ENCODE measurements at regions not wholly inside any gene's neighbourhood (a gene's known extent, or its start where the extent isn't known, plus 50 kb on each side); places are given as distances from the start of the nearest gene placed in this dataset.

- DNase-seq: no peak
Observed at GRCh38 chr2:221255862-221256261, 316.2 kb downstream of the EPHA4 start.

- DNase-seq: no peak
Observed at GRCh38 chr2:221258464-221258863, 313.6 kb downstream of the EPHA4 start.

- DNase-seq: no peak
Observed at GRCh38 chr2:221262651-221263050, 309.5 kb downstream of the EPHA4 start.

- no peak for DNase-seq
Observed at GRCh38 chr2:221263573-221263972, 308.5 kb downstream of the EPHA4 start.

- DNase-seq: no peak
Observed at GRCh38 chr2:221264318-221264717, 307.8 kb downstream of the EPHA4 start.

- DNase-seq: no peak
Observed at GRCh38 chr2:221267773-221268425, 304.2 kb downstream of the EPHA4 start.

GRCh38 chr2:221268631-221269030 is 303.5 kb downstream of the EPHA4 start:
- no peak for DNase-seq

- DNase-seq: peak; percentile 57
Observed at GRCh38 chr2:221270806-221271205, 301.3 kb downstream of the EPHA4 start.

GRCh38 chr2:221272729-221273128 is 299.4 kb downstream of the EPHA4 start:
- no peak for DNase-seq

GRCh38 chr2:221276033-221276432 is 296.1 kb downstream of the EPHA4 start:
- DNase-seq: no peak

- no peak for DNase-seq
Observed at GRCh38 chr2:221276601-221277000, 295.5 kb downstream of the EPHA4 start.

- DNase-seq: no peak
Observed at GRCh38 chr2:221282386-221282785, 289.7 kb downstream of the EPHA4 start.

- no peak for DNase-seq
Observed at GRCh38 chr2:221283896-221284545, 288.1 kb downstream of the EPHA4 start.

GRCh38 chr2:221285148-221285547 is 287.0 kb downstream of the EPHA4 start:
- no peak for DNase-seq

GRCh38 chr2:221286406-221286805 is 285.7 kb downstream of the EPHA4 start:
- DNase-seq: no peak

- no peak for DNase-seq
Observed at GRCh38 chr2:221289389-221289788, 282.7 kb downstream of the EPHA4 start.

GRCh38 chr2:221289846-221290245 is 282.3 kb downstream of the EPHA4 start:
- DNase-seq: no peak

GRCh38 chr2:221293949-221294742 is 278.0 kb downstream of the EPHA4 start:
- no peak for DNase-seq

- DNase-seq: no peak
Observed at GRCh38 chr2:221304916-221305315, 267.2 kb downstream of the EPHA4 start.

- DNase-seq: no peak
Observed at GRCh38 chr2:221308507-221309066, 263.5 kb downstream of the EPHA4 start.

- DNase-seq: no peak
Observed at GRCh38 chr2:221309892-221310583, 262.1 kb downstream of the EPHA4 start.

- no peak for DNase-seq
Observed at GRCh38 chr2:221310730-221311129, 261.4 kb downstream of the EPHA4 start.

GRCh38 chr2:221312634-221313033 is 259.5 kb downstream of the EPHA4 start:
- no peak for DNase-seq

All from hindlimb muscle (tissue), 1 donor.